ENCODE measurements at regions not wholly inside any gene's neighbourhood (a gene's known extent, or its start where the extent isn't known, plus 50 kb on each side); places are given as distances from the start of the nearest gene placed in this dataset.

DNA sequence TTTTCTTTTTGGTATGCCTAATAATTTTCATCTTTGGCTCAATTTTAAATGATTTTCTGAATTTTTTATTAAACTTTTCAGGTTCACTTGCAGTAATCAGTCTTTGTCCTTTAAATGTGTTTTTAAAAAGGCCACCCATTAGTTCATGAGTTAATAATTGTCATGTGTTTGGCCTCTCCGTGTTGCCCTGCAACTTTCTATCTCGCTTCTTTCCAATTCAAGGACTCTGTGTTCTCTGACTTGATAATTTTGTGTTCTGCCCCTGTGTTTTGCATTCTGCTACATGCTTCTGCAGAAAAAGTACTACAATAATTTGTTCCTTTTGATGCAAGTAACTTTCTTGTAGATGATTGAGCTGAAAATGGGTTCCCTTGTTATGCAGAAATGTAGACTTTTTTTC is 921.4 kb upstream of the LRATD1 start:
- Histone ChIP-seq H3K9me3 (ENCODE audit: low read length) (no peaks in the 10 kb centered on the region), H3K4me3 (ENCODE audit: low read depth, low read length, poor library complexity, severe bottlenecking) (no peak overlapping the region), H3K27ac (ENCODE audit: low read depth, low read length, poor library complexity, severe bottlenecking) (no peak overlapping the region), H3K9me2 (ENCODE audit: insufficient read depth, low read length) (no peaks in the 10 kb centered on the region), H3K4me1 (ENCODE audit: insufficient read depth, low read length, poor library complexity, severe bottlenecking) (no peaks in the 10 kb centered on the region), H4K20me1 (ENCODE audit: insufficient read depth, low read length) (no peaks in the 10 kb centered on the region), H3K4me2 (ENCODE audit: low read length) (no peak overlapping the region), H3K36me3 (ENCODE audit: insufficient read depth, low read length) (no peaks in the 10 kb centered on the region), H3K79me2 (ENCODE audit: insufficient read depth, low read depth, low read length) (no peaks in the 10 kb centered on the region), H2AFZ (ENCODE audit: low read length) (no peak overlapping the region)
- intact Hi-C loops (cut with micrococcal nuclease; ENCODE audit: unreplicated experiment): no loop called here
- ChIA-PET CTCF (ENCODE audit: unreplicated experiment) (no interaction called here), POLR2A (no interaction called here)
- no peak for DNase-seq (ENCODE audit: low spot score)
- no TSS peak for BruUV-seq (replicated peaks)
- TF ChIP-seq, protein P1, sequence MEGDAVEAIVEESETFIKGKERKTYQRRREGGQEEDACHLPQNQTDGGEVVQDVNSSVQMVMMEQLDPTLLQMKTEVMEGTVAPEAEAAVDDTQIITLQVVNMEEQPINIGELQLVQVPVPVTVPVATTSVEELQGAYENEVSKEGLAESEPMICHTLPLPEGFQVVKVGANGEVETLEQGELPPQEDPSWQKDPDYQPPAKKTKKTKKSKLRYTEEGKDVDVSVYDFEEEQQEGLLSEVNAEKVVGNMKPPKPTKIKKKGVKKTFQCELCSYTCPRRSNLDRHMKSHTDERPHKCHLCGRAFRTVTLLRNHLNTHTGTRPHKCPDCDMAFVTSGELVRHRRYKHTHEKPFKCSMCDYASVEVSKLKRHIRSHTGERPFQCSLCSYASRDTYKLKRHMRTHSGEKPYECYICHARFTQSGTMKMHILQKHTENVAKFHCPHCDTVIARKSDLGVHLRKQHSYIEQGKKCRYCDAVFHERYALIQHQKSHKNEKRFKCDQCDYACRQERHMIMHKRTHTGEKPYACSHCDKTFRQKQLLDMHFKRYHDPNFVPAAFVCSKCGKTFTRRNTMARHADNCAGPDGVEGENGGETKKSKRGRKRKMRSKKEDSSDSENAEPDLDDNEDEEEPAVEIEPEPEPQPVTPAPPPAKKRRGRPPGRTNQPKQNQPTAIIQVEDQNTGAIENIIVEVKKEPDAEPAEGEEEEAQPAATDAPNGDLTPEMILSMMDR (conservative IDR thresholded peaks at IDR 0.05; ENCODE audit: low read length): no peak
- TF ChIP-seq EZH2phosphoT487 (IDR thresholded peaks at IDR 0.05; ENCODE audit: borderline replicate concordance, low read depth, low read length): no peak

DNA sequence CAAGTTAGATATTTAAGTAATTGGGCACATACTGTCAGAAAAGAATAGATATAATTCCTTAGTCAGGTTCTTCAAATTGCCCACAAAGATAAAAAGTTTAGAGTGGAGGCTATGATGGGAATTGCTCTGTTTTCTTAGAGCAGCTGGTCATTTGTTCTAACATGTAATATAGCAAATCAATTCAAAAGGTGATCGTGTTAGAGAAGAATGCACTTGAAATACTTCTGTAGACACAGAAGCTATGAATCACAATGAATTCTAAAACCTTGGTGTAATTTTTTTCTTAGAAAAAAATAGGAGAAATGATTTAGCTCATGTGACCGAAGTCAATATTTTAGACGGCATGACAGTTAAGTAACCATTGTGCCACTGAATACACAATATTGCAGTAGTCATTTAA is 918.1 kb upstream of the LRATD1 start:
- H2AFZ ChIP-seq (ENCODE audit: low read length): no peak overlapping the region
- H3K4me1 ChIP-seq (ENCODE audit: insufficient read depth, low read length, poor library complexity, severe bottlenecking): no peaks in the 10 kb centered on the region
- TF ChIP-seq, protein P1 (conservative IDR thresholded peaks at IDR 0.05; ENCODE audit: low read length): no peak
- TF ChIP-seq EZH2phosphoT487 (IDR thresholded peaks at IDR 0.05; ENCODE audit: borderline replicate concordance, low read depth, low read length): no peak
- ChIA-PET CTCF (ENCODE audit: unreplicated experiment) (no interaction called here), POLR2A (interaction anchor here (0.5 kb wide), 1 partner anchor 40 kb away, joined by 3 read pairs; no protein-coding TSS in a partner anchor)
- H3K4me3 ChIP-seq (ENCODE audit: low read depth, low read length, poor library complexity, severe bottlenecking): no peak overlapping the region
- no peak overlapping the region for H3K4me2 ChIP-seq (ENCODE audit: low read length)
- no peaks in the 10 kb centered on the region for H3K9me2 ChIP-seq (ENCODE audit: insufficient read depth, low read length)
- H3K9me3 ChIP-seq (ENCODE audit: low read length): no peaks in the 10 kb centered on the region
- no peaks in the 10 kb centered on the region for H3K36me3 ChIP-seq (ENCODE audit: insufficient read depth, low read length)
- H3K79me2 ChIP-seq (ENCODE audit: insufficient read depth, low read depth, low read length): no peaks in the 10 kb centered on the region
- H3K27ac ChIP-seq (ENCODE audit: low read depth, low read length, poor library complexity, severe bottlenecking): no peak overlapping the region
- H4K20me1 ChIP-seq (ENCODE audit: insufficient read depth, low read length): no peaks in the 10 kb centered on the region
- no TSS peak for BruUV-seq (replicated peaks)
- DNase-seq (ENCODE audit: low spot score): no peak
- intact Hi-C loops (cut with micrococcal nuclease; ENCODE audit: unreplicated experiment): no loop called here

DNA sequence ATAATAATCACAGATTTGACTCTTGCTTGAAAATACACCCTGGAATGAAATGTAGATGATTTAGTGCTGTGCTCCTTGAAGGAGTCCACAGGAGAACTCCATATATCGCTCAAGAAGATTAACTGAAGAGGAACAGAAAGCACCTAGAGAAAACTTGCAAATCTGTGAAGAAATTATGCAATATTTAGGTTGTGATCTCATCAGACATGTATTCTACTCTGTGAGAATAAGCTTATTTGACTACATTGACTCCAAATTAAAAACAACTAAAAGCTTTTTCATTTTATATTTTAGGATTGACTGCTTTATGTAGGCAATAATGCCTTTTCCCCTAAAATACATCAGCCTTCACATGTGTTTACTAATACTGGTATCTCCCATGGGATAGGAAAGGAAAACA is 906.6 kb upstream of the LRATD1 start:
- no peak for TF ChIP-seq EZH2phosphoT487 (IDR thresholded peaks at IDR 0.05; ENCODE audit: borderline replicate concordance, low read depth, low read length)
- TF ChIP-seq, protein P1 (conservative IDR thresholded peaks at IDR 0.05; ENCODE audit: low read length): no peak
- POLR2A ChIA-PET: interaction anchor here (0.6 kb wide), 1 partner anchor 679 kb away, joined by 3 read pairs; no protein-coding TSS in a partner anchor
- CTCF ChIA-PET (ENCODE audit: unreplicated experiment): no interaction called here
- no peak for DNase-seq (ENCODE audit: low spot score)
- Histone ChIP-seq H3K4me1 (ENCODE audit: insufficient read depth, low read length, poor library complexity, severe bottlenecking) (no peaks in the 10 kb centered on the region), H3K9me3 (ENCODE audit: low read length) (no peaks in the 10 kb centered on the region), H3K9me2 (ENCODE audit: insufficient read depth, low read length) (no peaks in the 10 kb centered on the region), H3K4me3 (ENCODE audit: low read depth, low read length, poor library complexity, severe bottlenecking) (no peak overlapping the region), H2AFZ (ENCODE audit: low read length) (no peak overlapping the region), H3K4me2 (ENCODE audit: low read length) (no peak overlapping the region), H3K79me2 (ENCODE audit: insufficient read depth, low read depth, low read length) (no peaks in the 10 kb centered on the region), H4K20me1 (ENCODE audit: insufficient read depth, low read length) (no peaks in the 10 kb centered on the region), H3K36me3 (ENCODE audit: insufficient read depth, low read length) (no peaks in the 10 kb centered on the region), H3K27ac (ENCODE audit: low read depth, low read length, poor library complexity, severe bottlenecking) (no peak overlapping the region)
- BruUV-seq (replicated peaks): no TSS peak
- intact Hi-C loops (cut with micrococcal nuclease; ENCODE audit: unreplicated experiment): no loop called here
